Colonic mucosa (tissue), 4 donors: ENCODE measurements at regions not wholly inside any gene's neighbourhood (a gene's known extent, or its start where the extent isn't known, plus 50 kb on each side); places are given as distances from the start of the nearest gene placed in this dataset.

Experiments used
- DNase-seq: peaks from one replicate; pipeline ENCODE4 v3.0.0-alpha.2; 2020
- H3K27ac ChIP-seq: fragments of 200-600 bp; one replicate; pipeline ENCODE4 v1.8.0; 2021
- H3K27me3 ChIP-seq: fragments of 200-600 bp; one replicate; pipeline ENCODE4 v1.8.0; 2021
- H3K36me3 ChIP-seq: fragments of 200-600 bp; one replicate; pipeline ENCODE4 v1.8.0; 2021
- H3K4me1 ChIP-seq: fragments of 200-600 bp; one replicate; pipeline ENCODE4 v1.8.0; 2021; ENCODE audit warnings: mild to moderate bottlenecking
- H3K4me3 ChIP-seq: fragments of 200-600 bp; one replicate; pipeline ENCODE4 v1.8.0; 2021
- H3K9ac ChIP-seq, 2 donors: one replicate each; pipeline ENCODE4 v1.7.0; 2013; ENCODE audit warnings: control low read depth in 2 of 2, low read depth in 2 of 2, low read length in 2 of 2
- H3K9me3 ChIP-seq: fragments of 200-600 bp; one replicate; pipeline ENCODE4 v1.8.0; 2021
- intact Hi-C: fragments of 100-400 bp; cut with DNase I; formaldehyde crosslinking; loops from one replicate; pipeline ENCODE4 v1.14.1; 2022
- TF ChIP-seq, protein P1 (sequence below): fragments of 200-600 bp; IDR thresholded peaks from one replicate; pipeline ENCODE4 v1.8.0; 2022; ENCODE audit warnings: antibody characterized with exemption, mild to moderate bottlenecking
- donor health status: healthy.
- donor health status: DM: no; HTN: no; CAD: no.
- donor health status: DM: no; HTN: no; CAD: no.

GRCh38 chr7:98679741-98680140, 62.7 kb downstream of the NPTX2 start:
- DNase-seq = no peak
- no peaks in the 10 kb centered on the region for H3K36me3 ChIP-seq
- H3K4me3 ChIP-seq = no peak overlapping the region
- no peaks in the 10 kb centered on the region for H3K4me1 ChIP-seq
- TF ChIP-seq, protein P1, sequence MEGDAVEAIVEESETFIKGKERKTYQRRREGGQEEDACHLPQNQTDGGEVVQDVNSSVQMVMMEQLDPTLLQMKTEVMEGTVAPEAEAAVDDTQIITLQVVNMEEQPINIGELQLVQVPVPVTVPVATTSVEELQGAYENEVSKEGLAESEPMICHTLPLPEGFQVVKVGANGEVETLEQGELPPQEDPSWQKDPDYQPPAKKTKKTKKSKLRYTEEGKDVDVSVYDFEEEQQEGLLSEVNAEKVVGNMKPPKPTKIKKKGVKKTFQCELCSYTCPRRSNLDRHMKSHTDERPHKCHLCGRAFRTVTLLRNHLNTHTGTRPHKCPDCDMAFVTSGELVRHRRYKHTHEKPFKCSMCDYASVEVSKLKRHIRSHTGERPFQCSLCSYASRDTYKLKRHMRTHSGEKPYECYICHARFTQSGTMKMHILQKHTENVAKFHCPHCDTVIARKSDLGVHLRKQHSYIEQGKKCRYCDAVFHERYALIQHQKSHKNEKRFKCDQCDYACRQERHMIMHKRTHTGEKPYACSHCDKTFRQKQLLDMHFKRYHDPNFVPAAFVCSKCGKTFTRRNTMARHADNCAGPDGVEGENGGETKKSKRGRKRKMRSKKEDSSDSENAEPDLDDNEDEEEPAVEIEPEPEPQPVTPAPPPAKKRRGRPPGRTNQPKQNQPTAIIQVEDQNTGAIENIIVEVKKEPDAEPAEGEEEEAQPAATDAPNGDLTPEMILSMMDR = no peak
- intact Hi-C loops = no loop called here
- H3K9ac ChIP-seq = no peak overlapping the region
- no peaks in the 10 kb centered on the region for H3K27me3 ChIP-seq
- H3K27ac ChIP-seq = no peak overlapping the region
- no peaks in the 10 kb centered on the region for H3K9me3 ChIP-seq

GRCh38 chr7:98681511-98681910, 64.4 kb downstream of the NPTX2 start:
- DNase-seq = no peak
- intact Hi-C loops = no loop called here

GRCh38 chr7:98681951-98682350, 64.9 kb downstream of the NPTX2 start:
- Histone ChIP-seq H3K4me3 (no peak overlapping the region), H3K36me3 (no peaks in the 10 kb centered on the region), H3K9me3 (no peaks in the 10 kb centered on the region), H3K27me3 (no peaks in the 10 kb centered on the region), H3K9ac (no peak overlapping the region), H3K4me1 (no peaks in the 10 kb centered on the region), H3K27ac (no peak overlapping the region)
- intact Hi-C loops = no loop called here
- DNase-seq = no peak
- TF ChIP-seq, protein P1 = no peak

More at GRCh38 chr7:98681511-98681910, 64.4 kb downstream of the NPTX2 start:
- Histone ChIP-seq H3K9me3 (no peaks in the 10 kb centered on the region), H3K9ac (no peak overlapping the region), H3K27ac (no peak overlapping the region), H3K4me3 (no peak overlapping the region), H3K4me1 (no peaks in the 10 kb centered on the region), H3K27me3 (no peaks in the 10 kb centered on the region), H3K36me3 (no peaks in the 10 kb centered on the region)
- TF ChIP-seq, protein P1 = no peak

DNA sequence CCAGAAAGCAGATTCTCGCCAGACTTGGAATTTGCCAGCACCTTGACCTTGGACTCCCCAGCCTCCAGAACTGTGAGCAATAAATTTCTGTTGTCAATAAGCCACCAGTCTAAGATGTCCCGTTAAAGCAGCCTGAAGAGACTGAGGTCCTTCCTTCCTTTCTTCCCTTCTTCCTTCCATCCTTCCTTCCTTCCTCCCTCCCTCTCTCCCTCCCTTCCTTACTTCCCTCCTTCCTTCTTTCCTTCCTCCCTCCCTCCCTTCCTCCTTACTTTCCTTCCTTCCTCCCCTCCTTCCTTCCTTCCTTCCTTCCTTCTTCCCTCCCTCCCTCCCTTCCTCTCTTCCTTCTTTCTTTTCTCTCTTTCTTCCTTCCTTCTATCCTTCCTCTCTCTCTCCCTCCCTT, 66.4 kb downstream of the NPTX2 start:
- Histone ChIP-seq H3K9me3 (no peaks in the 10 kb centered on the region), H3K4me1 (no peaks in the 10 kb centered on the region), H3K27ac (no peak overlapping the region), H3K4me3 (no peak overlapping the region), H3K9ac (no peak overlapping the region), H3K36me3 (no peaks in the 10 kb centered on the region), H3K27me3 (no peaks in the 10 kb centered on the region)
- intact Hi-C loops = no loop called here
- no peak for DNase-seq
- TF ChIP-seq, protein P1 = no peak

GRCh38 chr7:98685541-98685940, 68.5 kb downstream of the NPTX2 start:
- Histone ChIP-seq H3K9me3 (no peaks in the 10 kb centered on the region), H3K27ac (no peak overlapping the region), H3K4me3 (no peak overlapping the region), H3K9ac (no peak overlapping the region), H3K36me3 (no peaks in the 10 kb centered on the region), H3K27me3 (no peaks in the 10 kb centered on the region), H3K4me1 (no peaks in the 10 kb centered on the region)
- intact Hi-C loops = no loop called here
- DNase-seq = no peak
- TF ChIP-seq, protein P1 = no peak
